ENCODE measurements at regions not wholly inside any gene's neighbourhood (a gene's known extent, or its start where the extent isn't known, plus 50 kb on each side); places are given as distances from the start of the nearest gene placed in this dataset.
"Not testable (repeated sequence)": the region's sequence is repeated elsewhere in the genome, so short reads cannot be mapped to it uniquely, and the experiment has no call there.

DNA sequence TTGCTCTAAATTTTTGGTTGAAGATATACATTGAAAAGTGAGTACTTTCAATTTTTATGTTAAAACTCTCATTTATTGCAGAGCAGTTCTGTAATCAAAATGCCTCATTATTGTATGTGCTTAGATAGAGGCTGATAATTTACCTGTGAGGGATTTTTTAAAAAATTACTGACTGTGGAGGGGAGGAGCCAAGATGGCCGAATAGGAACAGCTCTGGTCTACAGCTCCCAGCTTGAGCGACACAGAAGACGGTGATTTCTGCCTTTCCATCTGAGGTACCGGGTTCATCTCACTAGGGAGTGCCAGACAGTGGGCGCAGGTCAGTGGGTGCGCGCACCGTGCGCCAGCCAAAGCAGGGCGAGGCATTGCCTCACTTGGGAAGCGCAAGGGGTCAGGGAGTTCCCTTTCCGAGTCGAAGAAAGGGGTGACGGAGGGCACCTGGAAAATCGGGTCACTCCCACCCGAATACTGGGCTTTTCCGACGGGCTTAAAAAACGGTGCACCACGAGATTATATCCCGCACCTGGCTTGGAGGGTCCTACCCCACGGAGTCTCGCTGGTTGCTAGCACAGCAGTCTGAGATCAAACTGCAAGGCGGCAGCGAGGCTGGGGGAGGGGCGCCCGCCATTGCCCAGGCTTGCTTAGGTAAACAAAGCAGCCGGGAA lies 89.4 kb downstream of the DDX11 start:
- not testable (repeated sequence) for DNase-seq

DNA sequence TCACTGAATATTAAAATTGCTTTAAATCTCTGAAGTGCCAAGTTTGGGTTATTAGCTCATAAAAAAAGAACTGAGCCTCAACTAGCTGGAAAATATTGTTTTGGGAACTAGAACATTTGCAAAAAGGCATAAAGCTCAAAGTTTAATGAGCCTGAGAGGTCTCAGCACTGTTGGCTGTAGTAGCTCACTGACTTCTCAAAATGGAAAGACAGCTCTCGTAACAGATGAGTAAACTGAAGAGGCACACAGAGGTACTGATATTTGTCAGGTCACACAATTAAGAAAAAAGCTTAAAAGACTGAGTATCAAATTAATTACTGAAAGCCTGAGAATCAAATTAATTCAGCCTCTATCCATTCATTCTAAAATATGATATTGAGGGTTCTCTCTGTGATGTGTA lies 100.6 kb downstream of the DDX11 start:
- not testable (repeated sequence) for DNase-seq

DNA sequence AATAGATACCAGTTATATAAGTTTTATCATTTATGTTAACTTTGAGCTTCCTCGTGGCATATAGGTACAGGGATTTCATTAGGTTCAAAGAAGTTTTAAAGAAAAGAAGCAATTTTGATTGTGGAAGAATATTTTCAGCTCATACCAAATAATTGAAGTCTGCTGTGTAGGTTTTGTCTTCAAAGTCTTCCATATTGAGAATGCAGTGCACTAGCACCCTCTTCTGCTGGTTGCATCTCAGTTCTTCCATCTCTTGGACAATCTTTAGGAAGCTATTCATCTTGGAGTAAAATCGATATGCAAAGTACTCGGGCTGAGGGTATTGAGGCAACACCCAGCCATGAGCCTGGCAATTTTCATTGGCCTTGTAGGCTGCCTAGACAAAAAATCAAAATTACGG lies 103.9 kb downstream of the DDX11 start:
- DNase-seq, result not testable (repeated sequence)

DNA sequence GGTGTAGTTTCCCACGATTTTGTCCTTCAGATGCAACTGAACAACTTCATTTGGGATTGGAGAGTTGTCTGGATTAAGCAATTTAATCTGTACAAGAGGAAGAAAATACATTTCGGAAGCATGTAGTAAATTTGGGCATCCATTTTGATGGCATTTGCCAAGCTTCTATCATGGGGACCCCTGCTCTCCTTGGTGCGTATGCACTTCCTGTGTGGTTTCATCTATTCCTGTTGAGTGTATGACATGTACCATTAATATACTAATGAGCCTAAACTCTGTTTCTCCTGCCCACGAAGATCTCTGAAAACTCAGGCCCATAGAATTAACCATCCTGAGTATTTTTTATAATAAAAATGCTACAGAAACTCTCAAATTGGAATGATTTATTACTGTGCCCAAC lies 105.2 kb downstream of the DDX11 start:
- DNase-seq, result not testable (repeated sequence)

DNA sequence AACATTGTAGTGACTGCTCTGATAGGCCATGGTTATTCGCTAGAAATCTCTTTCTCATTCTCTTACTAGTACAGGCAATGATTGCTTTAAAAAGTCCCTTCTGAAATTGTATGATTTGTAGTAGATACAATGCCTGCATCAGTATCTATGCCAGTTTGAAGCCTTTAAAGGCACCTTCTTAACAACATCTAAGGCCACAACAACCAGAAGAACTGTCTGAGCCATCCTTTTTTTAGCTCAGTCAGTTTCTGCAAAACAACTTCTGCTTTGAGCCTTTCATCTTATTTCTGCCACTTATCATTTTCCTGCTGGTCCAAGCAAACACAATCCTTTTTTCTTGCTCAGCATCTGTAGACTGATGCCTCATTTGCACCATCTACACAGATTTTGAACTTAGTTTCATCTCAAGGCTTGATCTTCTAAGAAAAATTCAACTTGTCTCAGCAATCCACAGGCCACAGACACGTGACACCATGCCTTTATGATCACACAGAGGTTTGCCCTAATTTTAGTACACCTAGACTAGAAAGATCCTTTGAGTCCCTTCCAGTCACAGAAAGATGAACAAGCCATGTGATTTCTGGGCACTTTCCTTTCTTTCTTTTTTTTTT lies 106.1 kb downstream of the DDX11 start:
- DNase-seq, result not testable (repeated sequence)

DNA sequence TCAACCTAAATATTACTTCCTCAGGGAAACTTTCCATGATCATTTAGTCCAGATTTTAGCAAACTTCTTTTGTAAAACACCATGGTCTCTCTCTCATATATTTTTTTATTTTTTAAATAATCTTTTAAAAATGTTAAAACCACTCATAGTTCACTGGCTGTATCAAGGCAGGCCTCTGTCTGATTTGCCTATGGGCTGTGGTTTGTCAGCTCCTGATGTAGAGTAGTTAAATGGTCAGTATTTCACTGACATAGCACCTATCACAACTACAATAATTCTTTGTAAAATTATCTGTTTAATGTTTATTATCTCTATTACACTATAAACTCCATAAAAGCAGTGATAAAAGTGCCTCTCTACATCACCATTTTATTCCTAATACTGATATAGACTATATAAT lies 108.9 kb downstream of the DDX11 start:
- DNase-seq, result not testable (repeated sequence)

DNA sequence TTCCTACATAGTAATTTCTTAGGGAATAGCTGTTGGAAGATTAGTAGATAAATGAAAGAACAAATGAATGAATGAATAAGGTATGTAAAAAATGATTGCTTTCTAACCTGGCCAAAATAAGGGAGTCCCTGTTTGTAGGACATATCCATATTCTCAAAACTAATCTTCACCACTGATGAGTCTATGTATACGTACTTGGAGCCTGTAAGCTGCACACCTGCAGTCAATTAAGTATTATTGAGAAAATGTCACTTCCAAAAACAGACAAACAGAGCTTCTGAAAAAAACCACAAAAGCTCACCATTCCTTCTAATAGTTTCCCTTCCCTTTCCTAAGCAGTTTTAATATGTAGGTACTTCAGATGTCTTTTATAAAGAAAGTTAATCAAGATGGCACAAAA lies 109.4 kb downstream of the DDX11 start:
- not testable (repeated sequence) for DNase-seq

DNA sequence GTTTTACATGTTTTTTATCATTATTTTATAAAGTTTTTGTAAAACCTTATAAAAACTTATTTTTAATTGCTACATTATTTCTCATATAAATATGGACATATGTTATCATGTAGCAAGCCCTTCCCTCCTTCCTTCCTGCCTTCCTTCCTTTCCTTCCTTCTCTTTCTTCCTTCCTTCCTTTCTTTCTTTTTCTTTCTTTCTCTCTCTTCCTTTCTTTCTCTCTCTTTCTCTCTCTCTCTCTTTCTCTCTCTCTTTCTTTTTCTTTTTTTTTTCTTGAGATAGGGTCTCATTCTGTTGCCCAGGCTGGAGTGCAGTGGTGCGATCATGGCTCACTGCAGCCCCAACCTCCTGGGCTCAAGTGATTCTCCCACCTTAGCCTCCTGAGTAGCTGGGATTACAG lies 110.2 kb downstream of the DDX11 start:
- not testable (repeated sequence) for DNase-seq

DNA sequence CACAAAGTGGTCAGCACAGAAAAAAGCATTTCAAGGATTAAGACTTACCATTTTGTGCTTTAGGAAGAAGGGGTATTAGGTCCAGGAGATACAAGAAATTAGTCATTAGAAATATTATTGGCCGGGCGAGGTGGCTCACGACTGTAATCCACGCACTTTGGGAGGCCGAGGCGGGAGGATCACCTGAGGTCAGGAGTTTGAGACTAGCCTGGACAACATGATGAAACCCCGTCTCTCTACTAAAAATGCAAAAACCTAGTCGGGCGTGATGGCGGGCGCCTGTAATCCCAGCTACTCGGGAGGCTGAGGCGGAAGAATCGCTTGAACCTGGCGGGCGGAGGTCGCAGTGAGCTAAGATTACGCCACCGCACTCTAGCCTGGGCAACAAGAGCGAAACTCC lies 111.0 kb downstream of the DDX11 start:
- DNase-seq, result not testable (repeated sequence)

DNA sequence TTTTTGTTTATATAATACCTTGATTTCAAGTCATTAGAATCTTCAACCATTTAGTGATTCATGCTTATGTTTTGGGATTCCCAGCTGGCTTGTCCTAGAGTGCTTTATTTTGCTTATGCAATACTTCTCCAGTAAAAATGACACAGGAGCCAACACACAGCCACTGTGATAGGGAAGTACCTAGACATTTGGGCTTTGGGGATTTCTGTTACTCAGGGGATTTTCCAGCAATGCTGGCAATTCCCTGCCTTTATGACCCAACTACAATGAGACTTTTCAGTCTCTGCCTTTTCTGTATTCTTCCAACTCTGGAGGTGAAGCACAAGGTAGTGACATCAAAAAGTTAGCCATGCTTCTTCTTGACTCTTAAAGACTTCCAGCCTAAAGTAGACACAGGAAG lies 119.0 kb downstream of the DDX11 start:
- not testable (repeated sequence) for DNase-seq

DNA sequence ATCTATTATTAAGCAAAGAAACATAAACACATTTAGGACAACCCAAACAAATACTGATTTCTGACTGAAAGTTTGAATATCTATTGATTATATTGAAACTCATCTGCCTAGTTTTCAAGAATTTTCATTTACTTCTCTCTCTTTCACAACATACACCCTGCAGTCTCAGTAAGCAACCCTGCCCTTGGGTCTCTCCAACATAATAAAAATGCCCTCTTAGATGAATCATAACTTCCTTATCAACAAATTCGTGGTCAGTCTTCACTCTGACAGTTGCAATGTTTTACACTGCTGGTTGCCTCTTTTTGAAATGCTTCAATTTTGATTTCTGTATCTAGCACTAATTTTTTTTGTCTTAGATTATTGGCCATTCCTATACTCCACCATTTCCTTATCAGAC lies 122.0 kb downstream of the DDX11 start:
- DNase-seq, result not testable (repeated sequence)

DNA sequence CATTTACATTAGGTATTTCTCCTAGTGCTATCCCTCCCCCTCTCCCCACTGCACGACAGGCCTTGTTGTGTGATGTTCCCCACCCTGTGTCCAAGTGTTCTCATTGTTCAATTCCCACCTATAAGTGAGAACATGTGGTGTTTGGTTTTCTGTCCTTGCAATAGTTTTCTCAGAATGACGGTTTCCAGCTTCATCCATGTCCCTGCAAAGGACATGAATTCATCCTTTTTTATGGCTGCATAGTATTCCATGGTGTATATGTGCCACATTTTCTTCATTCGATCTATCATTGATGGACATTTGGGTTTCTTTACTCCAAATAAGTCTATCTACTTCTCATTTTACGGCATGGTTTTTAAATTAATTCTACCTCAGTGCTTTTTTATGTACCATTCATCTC lies 125.8 kb downstream of the DDX11 start:
- DNase-seq, result not testable (repeated sequence)

DNA sequence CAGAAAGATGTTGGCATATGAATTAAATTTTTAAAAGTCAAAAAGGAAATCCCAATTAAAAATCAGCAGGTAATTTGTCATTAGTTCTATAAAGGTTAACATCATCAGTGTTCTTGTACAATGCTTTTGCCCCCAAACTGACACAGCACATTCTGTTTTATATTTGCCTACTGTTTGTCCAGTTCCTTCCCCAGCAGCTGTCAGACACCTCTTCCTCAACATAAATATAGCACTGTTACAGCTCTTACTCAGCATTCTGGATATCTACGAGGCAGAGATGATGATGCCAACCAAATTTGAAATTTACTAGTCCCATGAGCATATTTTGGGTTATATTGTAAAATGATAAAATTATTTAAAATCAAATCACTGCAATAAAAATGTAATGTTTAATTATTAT lies 124.6 kb downstream of the SINHCAF start:
- DNase-seq, result no peak

DNA sequence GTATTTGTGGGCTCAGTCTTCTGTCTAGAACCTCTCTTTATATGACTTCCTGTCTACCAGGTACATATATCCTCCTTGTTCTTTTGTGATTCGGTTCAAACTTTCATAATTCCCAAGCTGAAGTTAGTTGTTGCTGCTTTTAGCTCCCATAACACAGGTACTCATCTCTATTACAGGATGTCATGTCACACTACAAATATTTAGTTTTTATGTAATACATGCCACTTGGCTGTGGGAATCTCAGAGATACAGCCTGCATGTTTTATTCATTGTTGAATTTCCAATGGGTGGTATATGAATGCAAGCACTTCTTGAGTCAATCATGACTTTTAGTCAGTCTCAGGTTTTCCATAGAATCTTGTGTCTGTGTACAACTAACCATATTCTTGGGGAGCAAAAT lies 122.7 kb downstream of the SINHCAF start:
- no peak for DNase-seq

DNA sequence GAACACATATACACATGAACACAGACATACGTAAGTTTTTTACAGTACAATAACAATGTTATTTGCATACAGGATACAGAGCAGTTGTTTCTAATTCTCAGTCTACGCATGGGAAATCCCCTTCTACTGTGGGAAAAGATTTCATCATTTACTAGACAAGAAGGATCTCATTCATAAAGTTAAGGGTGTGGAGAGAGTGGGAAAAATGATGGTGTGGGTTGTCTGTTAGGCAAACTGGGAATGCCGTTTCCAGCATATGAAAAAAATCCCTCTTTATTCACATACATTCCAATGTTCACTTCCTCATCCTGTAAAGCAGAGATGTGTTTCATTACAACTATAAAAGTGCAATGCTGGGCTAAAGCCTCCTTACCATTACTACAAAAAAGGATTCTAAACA lies 120.9 kb downstream of the SINHCAF start:
- DNase-seq, result peak in 1 of 5 donors; percentile 57

DNA sequence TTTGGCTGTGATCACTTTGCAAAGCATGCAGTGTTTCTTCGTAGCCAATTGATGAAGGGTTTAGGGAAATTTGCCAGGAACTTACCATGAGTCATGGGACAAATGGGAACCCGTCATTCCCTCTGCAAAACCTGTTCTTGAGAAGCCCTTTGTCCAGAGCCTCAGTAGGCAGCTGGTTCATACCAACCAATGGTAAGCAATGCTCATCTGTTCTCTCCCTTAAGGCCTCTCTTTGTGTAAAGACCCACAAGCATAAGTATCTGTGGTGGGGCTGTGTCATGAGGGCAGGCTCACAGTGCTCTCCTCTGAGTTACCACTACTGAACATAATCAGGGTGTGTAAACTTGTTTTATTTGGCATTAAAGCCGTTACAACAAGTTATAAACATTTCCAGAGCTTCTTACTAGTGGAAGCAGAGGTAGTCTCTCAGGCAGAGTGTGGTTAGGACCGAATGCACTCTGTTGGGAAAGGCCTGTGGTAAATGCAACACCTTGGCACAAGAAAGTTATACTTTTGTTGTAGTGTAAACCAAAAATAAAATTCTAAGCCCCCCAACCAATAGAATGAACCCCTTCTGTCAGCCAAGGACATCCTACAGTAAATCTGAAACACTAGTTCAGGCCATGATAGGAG lies 119.8 kb downstream of the SINHCAF start:
- no peak for DNase-seq

DNA sequence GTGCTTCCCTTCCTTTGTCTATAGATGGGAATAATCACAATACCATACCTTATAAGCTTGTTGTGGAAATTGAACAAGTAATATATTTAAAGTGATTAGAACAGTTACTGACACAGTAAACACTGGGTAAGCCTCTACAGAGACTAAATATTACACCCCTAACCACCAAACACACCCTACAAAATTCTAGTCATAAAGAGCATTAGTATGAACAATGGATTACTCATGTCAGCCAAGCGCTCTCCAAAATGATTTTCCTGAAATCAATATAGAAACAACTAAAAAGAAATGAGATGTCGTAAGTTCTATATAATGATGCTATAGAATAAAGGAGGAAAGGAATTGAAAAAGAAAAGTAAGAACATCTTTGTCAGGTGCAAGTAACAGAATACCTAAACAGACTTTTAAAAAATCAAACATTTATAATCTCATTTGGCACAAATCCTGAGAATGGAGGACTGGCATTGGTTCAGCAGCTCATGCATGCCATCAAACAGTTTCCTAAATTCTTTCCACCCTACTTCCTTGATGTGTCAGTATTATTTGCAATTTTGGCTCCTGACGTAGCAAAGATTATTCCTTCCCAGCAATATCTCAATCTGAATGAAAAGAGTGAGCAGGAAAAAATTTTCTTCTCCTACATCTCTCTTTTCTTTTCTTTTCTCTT lies 118.0 kb downstream of the SINHCAF start:
- no peak for DNase-seq

DNA sequence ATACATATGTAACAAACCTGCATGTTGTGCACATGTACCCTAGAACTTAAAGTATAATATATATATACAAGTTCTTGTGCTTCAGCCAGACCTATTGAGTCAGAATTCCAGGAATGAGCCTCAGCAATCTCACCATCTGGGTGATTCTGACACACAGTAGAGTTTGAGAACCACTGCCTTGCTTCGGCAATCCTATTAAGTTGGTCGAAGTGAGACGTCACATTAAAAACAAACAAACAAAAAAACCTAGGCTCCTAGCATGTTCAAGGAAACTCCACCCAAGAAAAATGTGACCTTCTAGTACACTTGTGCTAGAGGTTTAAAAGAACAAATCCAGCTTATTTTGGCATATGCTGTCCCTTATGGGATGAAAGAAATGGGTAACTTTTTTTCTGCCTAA lies 115.8 kb downstream of the SINHCAF start:
- DNase-seq, result no peak

DNA sequence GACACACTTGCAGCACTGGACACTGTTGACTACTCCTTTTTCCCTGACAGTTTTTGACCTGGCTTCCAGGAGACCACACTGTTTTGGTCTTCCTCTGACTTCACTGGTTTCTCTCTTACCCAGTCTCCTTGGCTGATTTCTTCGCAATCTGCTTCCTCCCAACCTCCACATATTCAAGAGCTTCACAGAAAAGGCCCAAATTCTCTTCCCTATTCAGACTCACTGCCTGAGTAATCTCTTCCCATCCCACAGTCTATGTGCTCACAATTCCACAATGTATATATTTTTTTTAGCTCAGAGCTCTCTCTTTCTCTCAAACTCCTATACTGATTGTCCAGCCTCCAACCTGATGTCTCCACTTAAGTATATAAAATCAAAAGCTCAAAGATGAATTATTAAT lies 115.4 kb downstream of the SINHCAF start:
- no peak for DNase-seq

DNA sequence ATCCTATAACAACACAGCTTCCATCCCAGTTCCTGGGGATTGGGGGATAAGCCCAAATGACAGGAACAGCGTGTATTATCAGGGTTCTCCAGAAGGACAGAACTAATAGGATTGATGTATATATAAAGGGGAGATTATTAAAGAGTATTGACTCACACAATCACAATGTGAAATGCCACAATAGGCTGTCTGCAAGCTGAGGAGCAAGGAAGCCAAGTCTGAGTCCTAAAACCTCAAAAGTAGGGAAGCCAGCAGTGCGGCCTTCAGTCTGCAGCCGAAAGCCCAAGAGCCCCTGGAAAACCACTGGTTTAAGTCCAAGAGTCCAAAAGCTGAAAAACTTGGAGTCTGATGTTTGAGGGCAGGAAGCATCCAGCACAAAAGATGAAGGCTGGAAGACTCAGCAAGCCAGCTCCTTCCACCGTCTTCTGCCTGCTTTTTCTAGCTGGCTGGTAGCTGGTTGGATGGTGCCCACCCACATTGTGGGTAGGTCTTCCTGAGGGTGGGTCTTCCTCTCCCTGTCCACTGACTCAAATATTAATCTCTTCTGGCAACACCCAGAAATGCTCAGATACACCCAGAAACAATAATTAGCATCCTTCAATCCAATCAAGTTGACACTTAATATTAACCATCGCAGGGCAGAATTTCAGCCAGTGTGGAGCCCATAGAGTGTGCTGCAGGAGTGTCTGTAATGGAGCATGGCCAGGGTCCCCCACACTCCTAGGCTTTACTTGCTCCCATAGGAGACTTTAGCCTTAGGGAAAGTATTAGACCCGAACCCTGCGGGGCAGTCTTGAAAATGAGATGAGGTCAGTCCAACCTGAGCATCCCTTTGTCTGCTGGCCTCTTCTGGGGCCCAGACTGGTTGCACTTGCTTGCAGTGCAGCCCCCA lies 111.1 kb downstream of the SINHCAF start:
- no peak for DNase-seq

DNA sequence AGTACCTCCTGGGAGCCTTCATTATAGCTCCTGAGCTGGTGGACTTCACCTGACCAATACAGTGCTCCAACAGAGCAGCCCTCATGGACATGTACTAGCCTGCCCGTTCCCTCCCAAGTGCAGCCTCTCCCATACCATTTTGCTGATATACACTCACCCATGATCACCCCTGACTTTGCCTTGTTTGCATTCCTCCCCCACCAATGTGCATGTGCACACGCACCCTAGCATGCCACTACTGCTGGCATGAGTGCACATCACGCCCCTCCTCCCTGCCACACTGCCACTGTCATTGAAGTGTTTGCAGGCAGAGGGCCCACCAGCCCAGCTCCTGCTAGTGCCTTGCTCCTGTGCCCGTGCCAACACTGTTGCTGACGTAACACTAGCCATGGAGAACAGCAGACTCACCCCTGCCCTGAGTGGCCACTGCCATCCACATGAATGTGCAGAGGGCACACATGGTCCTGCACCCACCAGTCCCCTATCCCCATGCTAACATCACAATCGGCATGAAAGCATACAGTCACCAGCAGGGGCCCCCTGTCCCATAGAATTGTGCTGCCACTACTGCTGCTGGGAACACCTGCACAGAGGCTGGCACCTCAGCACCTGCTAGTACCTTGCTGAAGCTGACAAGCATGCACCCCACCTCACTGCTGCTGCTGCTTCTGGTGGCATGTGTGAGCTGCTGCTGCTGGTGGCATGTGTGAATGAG lies 110.3 kb downstream of the SINHCAF start:
- no peak for DNase-seq

DNA sequence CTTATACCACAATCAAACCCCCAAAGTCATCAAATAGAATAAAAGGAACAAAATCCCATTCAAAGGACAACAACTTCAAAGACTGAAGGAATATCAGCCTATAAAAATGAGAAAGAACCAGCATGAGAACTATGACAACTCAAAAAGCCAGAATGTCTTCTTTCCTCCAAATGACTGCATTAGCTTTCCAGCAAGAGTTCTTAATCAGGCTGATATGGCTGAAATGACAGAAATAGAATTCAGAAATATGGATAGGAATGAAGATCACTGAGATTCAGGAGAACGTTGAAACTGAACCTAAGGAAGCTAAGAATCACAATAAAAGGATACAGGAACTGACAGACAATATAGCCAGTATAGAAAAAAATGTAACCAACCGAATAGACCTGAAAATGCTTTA lies 109.5 kb downstream of the SINHCAF start:
- no peak for DNase-seq

Data from T-helper 1 cell (primary cell).